ENCODE measurements at regions not wholly inside any gene's neighbourhood (a gene's known extent, or its start where the extent isn't known, plus 50 kb on each side); places are given as distances from the start of the nearest gene placed in this dataset.
"Not testable (repeated sequence)": the region's sequence is repeated elsewhere in the genome, so short reads cannot be mapped to it uniquely, and the experiment has no call there.

GRCh38 chr5:32931438-32931837, 220.3 kb downstream of the NPR3 start:
- not testable (repeated sequence) for DNase-seq

- DNase-seq, result no peak
Observed at GRCh38 chr5:32932241-32932935, 221.3 kb downstream of the NPR3 start.

- no peak for DNase-seq
Observed at GRCh38 chr5:32933692-32934091, 222.6 kb downstream of the NPR3 start.

GRCh38 chr5:32934529-32934928, 223.4 kb downstream of the NPR3 start:
- no peak for DNase-seq

- DNase-seq, result no peak
Observed at GRCh38 chr5:32935283-32935682, 224.2 kb downstream of the NPR3 start.

- DNase-seq, result no peak
Observed at GRCh38 chr5:32936329-32936728, 225.2 kb downstream of the NPR3 start.

- DNase-seq, result peak in 1 of 5 experiments; percentile 22
Observed at GRCh38 chr5:32942225-32942989, 231.3 kb downstream of the NPR3 start.

GRCh38 chr5:32949286-32949970, 238.3 kb downstream of the NPR3 start:
- no peak for DNase-seq

GRCh38 chr5:32951003-32951402, 239.9 kb downstream of the NPR3 start:
- DNase-seq, result no peak

- DNase-seq, result no peak
Observed at GRCh38 chr5:32951878-32952277, 240.8 kb downstream of the NPR3 start.

- DNase-seq, result not testable (repeated sequence)
Observed at GRCh38 chr5:32952421-32952820, 241.3 kb downstream of the NPR3 start.

GRCh38 chr5:32953694-32954093, 242.6 kb downstream of the NPR3 start:
- no peak for DNase-seq

GRCh38 chr5:32955814-32956213, 244.7 kb downstream of the NPR3 start:
- DNase-seq, result no peak

GRCh38 chr5:32960340-32961058, 249.4 kb downstream of the NPR3 start:
- no peak for DNase-seq

GRCh38 chr5:32961059-32961415, 249.9 kb downstream of the NPR3 start:
- DNase-seq, result no peak

- DNase-seq, result no peak
Observed at GRCh38 chr5:32964261-32964660, 253.1 kb downstream of the NPR3 start.

GRCh38 chr5:32973646-32974045, 262.5 kb downstream of the NPR3 start:
- DNase-seq, result no peak

GRCh38 chr5:32975656-32976375, 264.7 kb downstream of the NPR3 start:
- DNase-seq, result no peak

GRCh38 chr5:32981061-32981460, 269.9 kb downstream of the NPR3 start:
- no peak for DNase-seq

- DNase-seq, result no peak
Observed at GRCh38 chr5:32984851-32985610, 273.9 kb downstream of the NPR3 start.

GRCh38 chr5:32989815-32990214, 278.7 kb downstream of the NPR3 start:
- no peak for DNase-seq
